ENCODE measurements at regions not wholly inside any gene's neighbourhood (a gene's known extent, or its start where the extent isn't known, plus 50 kb on each side); places are given as distances from the start of the nearest gene placed in this dataset.
"Not testable (repeated sequence)": the region's sequence is repeated elsewhere in the genome, so short reads cannot be mapped to it uniquely, and the experiment has no call there.

DNA sequence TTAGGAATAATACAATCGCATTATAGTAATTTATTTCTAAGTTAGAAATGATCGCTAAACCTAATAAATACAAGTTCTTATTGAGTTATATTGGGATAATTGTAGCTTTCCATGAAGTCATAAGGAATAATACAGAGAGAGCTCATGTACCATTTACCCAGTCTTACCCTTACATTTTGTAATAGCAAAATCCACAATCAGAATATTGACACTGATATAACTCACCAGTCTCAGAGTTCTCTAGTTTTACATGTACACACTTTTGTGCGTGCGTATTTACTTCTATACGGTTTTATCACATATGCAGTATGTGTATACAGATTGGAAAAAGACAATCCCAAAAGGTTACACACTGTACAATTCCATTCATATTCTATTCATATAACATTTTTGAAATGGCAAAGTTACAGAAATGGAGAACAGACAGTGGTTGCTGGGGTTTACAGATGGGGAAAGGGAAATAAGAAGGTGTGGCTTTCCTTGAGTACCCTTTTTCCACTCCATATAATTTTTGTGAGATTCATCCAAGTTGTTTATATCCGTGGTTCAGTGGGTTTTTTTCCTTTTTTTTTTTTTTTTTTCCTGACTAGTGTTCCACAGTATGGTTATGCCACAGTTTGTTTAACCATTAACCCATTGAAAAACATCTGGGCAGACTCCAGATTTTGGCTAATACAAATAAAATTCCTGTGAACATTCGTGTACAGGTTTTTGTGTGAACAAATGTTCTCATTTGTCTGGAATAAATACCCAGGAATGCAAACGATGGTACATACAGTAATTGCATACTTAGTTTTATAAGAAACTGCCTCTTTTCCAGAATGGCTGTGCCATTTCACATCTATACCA is 117.2 kb downstream of the HNMT start:
- TF ChIP-seq, protein P1, sequence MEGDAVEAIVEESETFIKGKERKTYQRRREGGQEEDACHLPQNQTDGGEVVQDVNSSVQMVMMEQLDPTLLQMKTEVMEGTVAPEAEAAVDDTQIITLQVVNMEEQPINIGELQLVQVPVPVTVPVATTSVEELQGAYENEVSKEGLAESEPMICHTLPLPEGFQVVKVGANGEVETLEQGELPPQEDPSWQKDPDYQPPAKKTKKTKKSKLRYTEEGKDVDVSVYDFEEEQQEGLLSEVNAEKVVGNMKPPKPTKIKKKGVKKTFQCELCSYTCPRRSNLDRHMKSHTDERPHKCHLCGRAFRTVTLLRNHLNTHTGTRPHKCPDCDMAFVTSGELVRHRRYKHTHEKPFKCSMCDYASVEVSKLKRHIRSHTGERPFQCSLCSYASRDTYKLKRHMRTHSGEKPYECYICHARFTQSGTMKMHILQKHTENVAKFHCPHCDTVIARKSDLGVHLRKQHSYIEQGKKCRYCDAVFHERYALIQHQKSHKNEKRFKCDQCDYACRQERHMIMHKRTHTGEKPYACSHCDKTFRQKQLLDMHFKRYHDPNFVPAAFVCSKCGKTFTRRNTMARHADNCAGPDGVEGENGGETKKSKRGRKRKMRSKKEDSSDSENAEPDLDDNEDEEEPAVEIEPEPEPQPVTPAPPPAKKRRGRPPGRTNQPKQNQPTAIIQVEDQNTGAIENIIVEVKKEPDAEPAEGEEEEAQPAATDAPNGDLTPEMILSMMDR (IDR thresholded peaks at IDR 0.05; ENCODE audit: borderline replicate concordance, insufficient read depth, low read depth, low read length): no peak
- H3K4me3 ChIP-seq (ENCODE audit: low read depth, low read length): no peak overlapping the region

DNA sequence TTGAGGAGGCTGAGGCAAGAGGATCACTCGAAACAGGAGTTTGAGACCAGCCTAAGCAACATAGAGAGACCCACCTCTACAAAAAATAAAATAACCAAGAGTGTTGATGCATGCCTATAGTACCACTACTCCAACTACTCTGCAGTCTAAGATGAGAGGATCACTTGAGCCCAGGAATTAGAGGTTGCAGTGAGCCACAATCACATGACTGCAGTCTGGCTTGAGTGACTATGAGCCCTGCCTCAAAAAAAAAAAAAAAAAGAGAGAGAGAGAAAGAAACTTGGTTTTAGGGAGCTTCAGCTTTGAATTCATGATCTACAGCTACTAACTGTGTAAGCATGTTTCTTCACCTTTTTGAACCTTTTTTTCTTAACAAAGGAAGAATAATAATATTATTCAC is 119.9 kb downstream of the HNMT start:
- TF ChIP-seq, protein P1 (IDR thresholded peaks at IDR 0.05; ENCODE audit: borderline replicate concordance, insufficient read depth, low read depth, low read length): no peak
- no peak overlapping the region for H3K4me3 ChIP-seq (ENCODE audit: low read depth, low read length)

DNA sequence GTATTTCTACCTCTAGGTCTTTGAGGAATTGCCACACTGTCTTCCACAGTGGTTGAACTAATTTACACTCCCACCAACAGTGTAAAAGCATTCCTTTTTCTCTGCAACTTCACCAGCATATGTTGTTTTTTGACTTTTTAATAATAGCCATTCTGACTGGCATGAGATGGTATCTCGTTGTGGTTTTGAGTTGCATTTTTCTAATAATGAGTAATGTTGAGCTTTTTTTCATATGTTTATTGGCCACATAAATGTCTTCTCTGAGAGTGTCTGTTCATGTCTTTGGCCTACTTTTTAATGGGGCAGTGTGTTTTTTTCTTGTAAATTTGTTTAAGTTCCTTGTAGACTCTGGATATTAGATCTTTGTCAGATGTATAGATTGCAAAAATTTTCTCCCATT is 121.2 kb downstream of the HNMT start:
- not testable (repeated sequence) for H3K4me3 ChIP-seq (ENCODE audit: low read depth, low read length)

DNA sequence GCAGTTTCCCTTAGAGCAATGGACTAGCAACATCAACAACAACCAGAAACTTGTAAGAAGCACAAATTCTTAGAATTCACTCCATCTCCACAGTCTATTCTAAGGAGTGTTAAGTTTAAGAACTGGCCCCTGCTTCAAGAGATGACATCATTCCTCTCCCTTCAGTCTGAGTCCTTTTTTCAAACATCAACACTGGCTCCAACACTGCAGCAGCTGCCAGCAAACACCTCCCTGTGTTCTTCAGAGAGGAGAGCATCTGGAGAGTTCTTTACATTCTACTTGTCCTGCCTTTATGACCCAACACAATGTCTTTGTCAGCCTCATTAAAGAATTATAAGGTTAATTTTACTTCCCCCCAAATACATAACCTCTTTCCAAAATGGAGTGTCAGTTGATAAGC is 122.3 kb downstream of the HNMT start:
- TF ChIP-seq, protein P1 (IDR thresholded peaks at IDR 0.05; ENCODE audit: borderline replicate concordance, insufficient read depth, low read depth, low read length): no peak
- H3K4me3 ChIP-seq (ENCODE audit: low read depth, low read length): no peak overlapping the region

DNA sequence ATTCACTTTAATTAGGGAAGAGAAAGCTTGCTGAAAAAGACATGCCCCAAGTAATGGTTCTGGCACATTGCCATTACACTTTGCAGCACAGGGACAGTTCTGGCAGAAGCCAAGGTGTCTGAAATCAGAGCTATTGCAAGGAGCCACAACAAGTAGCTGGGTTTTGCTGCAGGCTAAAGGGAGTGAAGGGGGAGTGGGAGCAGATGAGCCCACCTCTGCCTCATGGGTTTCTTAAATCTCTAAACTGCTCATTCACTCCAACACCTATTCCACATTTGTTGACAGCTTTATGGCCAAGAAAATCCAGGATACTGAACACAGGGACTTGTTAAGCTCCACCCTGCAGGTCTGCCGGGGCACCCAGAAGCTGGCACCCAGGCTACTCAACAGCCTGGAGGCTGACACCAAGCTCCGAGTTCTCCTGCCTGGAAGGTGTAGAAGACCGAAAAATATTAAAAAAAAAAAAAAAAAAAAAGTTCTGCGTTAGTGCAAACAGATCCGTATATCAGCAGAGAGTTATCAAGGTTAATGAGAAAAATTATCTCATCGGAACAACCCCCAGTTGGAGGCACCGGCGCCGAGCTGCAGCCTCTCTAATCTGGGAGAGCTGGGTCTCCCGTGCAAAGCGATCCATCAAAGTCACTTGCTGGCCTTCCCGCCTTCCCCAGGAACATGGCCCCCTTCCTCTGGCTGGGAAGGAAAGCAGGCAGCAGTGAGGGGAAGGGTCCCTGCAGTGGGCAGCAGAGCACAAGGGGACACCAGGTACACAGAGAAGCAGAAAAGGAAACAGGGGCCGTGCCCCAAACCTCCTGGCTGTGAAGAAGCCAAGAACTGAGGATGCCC is 123.7 kb downstream of the HNMT start:
- TF ChIP-seq, protein P1 (IDR thresholded peaks at IDR 0.05; ENCODE audit: borderline replicate concordance, insufficient read depth, low read depth, low read length): no peak
- no peak overlapping the region for H3K4me3 ChIP-seq (ENCODE audit: low read depth, low read length)

DNA sequence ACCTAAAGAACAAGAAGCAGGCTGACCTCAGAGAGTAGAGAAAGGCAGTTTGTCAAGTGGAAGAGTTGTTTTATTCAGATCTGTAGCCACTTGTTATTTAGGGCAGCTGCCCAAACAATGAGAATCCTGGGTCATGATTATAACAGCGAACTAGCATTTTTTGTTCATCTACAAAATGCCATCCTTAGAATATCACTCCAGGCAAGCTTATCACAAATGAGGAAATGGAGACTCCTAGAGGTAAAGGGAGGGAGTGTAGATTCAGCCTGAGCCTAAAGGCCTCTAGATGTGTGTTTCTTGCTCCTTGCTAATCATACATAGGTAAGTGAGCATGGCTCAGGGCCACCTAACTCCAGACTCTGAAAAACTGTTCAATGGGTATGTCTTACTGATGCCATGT is 126.1 kb downstream of the HNMT start:
- TF ChIP-seq, protein P1 (IDR thresholded peaks at IDR 0.05; ENCODE audit: borderline replicate concordance, insufficient read depth, low read depth, low read length): peak; percentile 70
- no peak overlapping the region for H3K4me3 ChIP-seq (ENCODE audit: low read depth, low read length)

DNA sequence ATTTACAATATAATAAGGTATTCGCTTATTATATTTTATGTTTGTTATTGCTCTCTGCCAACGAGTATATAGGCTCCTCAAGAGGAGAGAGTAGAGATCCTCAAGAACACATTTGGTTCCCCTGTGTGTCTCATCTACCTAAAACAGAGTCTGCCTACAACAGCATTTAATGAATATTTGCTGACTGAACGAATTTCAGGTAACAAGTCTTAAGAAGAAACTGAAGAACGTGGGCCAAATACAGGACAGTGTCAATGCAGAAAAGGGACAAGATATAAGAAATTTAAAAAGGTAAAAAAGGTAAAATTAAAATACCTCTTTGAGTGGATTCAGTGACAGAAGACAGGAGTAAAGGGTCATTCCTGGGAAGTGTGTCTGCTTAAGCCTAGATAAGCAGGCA is 129.2 kb downstream of the HNMT start:
- H3K4me3 ChIP-seq (ENCODE audit: low read depth, low read length): no peak overlapping the region
- TF ChIP-seq, protein P1 (IDR thresholded peaks at IDR 0.05; ENCODE audit: borderline replicate concordance, insufficient read depth, low read depth, low read length): no peak

Data from GM12875 (cell line).